WERI-Rb-1 (cell line): ENCODE measurements at regions not wholly inside any gene's neighbourhood (a gene's known extent, or its start where the extent isn't known, plus 50 kb on each side); places are given as distances from the start of the nearest gene placed in this dataset.

Experiments
- DNase-seq: peaks from one replicate; pipeline ENCODE4 v3.0.0-alpha.2; 2020
- H3K27ac ChIP-seq: fragments of 250-450 bp; sonication (Bioruptor Pico); 2 replicates; pipeline ENCODE4 v1.5.1; 2020; ENCODE audit warnings: mild to moderate bottlenecking, moderate library complexity
- H3K27me3 ChIP-seq: fragments of 250-450 bp; sonication (Bioruptor Pico); 2 replicates; pipeline ENCODE4 v1.5.1; 2021; ENCODE audit warnings: mild to moderate bottlenecking, low read depth, moderate library complexity; ENCODE audit not compliant: insufficient read depth, severe bottlenecking
- H3K36me3 ChIP-seq: fragments of 250-450 bp; sonication (Bioruptor Pico); 2 replicates; pipeline ENCODE4 v1.5.1; 2020; ENCODE audit warnings: mild to moderate bottlenecking, moderate library complexity
- H3K4me3 ChIP-seq: 2 replicates; pipeline ENCODE4 v1.5.1; 2011; ENCODE audit warnings: low read depth, mild to moderate bottlenecking, control low read depth, low read length
- H3K9me3 ChIP-seq: fragments of 250-450 bp; sonication (Bioruptor Pico); 2 replicates; pipeline ENCODE4 v1.5.1; 2021; ENCODE audit warnings: mild to moderate bottlenecking, moderate library complexity; ENCODE audit not compliant: severe bottlenecking
- TF ChIP-seq, protein P1 (sequence below): IDR thresholded peaks from 2 replicates; pipeline ENCODE4 v1.5.1; 2011; ENCODE audit warnings: low read depth, mild to moderate bottlenecking, control low read depth, inconsistent platforms, low read length

DNA sequence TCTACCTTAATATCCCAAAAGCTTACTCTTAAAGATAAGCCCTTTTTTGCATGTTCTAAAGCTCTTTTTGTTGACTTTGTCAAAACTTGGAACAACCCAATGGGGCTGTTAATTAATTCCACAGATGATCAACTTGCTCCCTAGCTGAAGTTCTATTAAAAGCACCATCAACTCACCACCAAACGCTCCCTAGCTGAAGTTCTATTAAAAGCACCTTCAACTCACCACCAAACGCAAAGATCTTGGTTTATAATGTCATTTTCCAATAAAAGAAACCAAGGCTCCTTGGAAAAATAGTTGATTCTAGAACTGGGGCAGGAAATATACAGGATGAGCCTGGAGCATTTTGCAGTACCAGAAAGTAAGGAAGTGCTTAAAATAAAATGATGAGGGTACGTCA, 122.3 kb upstream of the STT3B start:
- H3K4me3 ChIP-seq, result no peak overlapping the region
- H3K27ac ChIP-seq, result no peak overlapping the region
- H3K36me3 ChIP-seq, result no peaks in the 10 kb centered on the region
- H3K27me3 ChIP-seq, result no peaks in the 10 kb centered on the region
- TF ChIP-seq, protein P1, sequence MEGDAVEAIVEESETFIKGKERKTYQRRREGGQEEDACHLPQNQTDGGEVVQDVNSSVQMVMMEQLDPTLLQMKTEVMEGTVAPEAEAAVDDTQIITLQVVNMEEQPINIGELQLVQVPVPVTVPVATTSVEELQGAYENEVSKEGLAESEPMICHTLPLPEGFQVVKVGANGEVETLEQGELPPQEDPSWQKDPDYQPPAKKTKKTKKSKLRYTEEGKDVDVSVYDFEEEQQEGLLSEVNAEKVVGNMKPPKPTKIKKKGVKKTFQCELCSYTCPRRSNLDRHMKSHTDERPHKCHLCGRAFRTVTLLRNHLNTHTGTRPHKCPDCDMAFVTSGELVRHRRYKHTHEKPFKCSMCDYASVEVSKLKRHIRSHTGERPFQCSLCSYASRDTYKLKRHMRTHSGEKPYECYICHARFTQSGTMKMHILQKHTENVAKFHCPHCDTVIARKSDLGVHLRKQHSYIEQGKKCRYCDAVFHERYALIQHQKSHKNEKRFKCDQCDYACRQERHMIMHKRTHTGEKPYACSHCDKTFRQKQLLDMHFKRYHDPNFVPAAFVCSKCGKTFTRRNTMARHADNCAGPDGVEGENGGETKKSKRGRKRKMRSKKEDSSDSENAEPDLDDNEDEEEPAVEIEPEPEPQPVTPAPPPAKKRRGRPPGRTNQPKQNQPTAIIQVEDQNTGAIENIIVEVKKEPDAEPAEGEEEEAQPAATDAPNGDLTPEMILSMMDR, result no peak
- no peaks in the 10 kb centered on the region for H3K9me3 ChIP-seq
- no peak for DNase-seq

DNA sequence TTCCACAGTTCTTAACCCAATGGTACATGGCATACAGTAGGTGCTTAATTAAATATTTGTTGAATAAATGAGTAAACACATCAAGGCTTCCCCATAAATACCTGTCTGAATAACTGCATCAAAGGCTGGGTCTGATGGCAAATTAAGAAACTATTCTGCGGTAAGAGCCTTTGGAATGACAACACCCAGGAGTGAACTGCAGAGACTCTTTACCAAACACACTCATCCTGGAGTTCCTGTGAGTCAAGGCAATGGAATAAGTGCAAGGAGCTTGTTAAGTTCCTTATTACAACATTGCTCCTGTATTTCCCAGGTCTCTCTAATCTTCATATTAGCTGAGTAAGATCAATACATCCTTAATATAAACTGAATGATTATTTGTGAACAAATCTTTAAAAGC, 119.9 kb upstream of the STT3B start:
- Histone ChIP-seq H3K9me3 (no peaks in the 10 kb centered on the region), H3K27ac (no peak overlapping the region), H3K4me3 (no peak overlapping the region), H3K27me3 (no peaks in the 10 kb centered on the region), H3K36me3 (no peaks in the 10 kb centered on the region)
- no peak for DNase-seq
- TF ChIP-seq, protein P1, result no peak

DNA sequence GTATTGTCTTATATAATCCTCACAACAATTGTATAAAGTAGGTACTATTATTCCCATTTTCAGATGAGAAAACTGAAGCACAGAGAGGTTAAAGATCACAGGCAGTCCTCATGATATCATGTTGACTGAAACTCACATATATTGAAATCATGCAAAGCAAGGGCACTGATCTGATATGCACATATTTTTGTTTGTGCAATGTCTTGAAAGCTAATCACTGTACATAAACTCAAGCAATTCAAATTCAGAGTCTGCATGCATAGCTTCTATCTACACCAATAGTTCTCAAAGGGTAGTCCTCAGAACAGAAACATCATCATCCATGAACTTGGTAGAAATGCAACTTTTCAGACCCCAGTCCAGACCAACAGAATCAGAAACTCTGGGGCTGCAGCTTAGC, 119.2 kb upstream of the STT3B start:
- Histone ChIP-seq H3K36me3 (no peaks in the 10 kb centered on the region), H3K9me3 (no peaks in the 10 kb centered on the region), H3K27ac (no peak overlapping the region), H3K27me3 (no peaks in the 10 kb centered on the region), H3K4me3 (no peak overlapping the region)
- TF ChIP-seq, protein P1, result no peak
- DNase-seq, result no peak

DNA sequence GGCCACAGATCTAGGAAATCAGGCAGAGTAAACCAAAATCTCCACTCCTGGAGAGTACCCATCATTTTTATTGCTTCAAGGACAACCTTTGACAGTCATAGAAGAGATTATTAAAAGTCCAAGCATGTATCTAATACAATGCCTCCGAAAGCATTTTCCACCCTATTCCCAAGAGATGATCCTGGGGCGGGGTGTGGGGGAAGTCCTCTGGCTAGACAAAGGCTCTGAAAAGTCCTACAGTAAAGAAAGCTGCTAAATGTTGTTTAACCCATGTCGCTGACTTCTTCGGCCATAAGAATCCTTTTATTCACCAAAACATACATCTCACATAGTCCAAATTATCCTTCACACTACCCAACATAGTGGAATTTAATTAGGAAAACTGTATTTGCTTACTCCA, 115.7 kb upstream of the STT3B start:
- DNase-seq, result no peak
- TF ChIP-seq, protein P1, result no peak
- H3K9me3 ChIP-seq, result no peaks in the 10 kb centered on the region
- no peak overlapping the region for H3K27ac ChIP-seq
- H3K27me3 ChIP-seq, result no peaks in the 10 kb centered on the region
- no peak overlapping the region for H3K4me3 ChIP-seq
- no peaks in the 10 kb centered on the region for H3K36me3 ChIP-seq

DNA sequence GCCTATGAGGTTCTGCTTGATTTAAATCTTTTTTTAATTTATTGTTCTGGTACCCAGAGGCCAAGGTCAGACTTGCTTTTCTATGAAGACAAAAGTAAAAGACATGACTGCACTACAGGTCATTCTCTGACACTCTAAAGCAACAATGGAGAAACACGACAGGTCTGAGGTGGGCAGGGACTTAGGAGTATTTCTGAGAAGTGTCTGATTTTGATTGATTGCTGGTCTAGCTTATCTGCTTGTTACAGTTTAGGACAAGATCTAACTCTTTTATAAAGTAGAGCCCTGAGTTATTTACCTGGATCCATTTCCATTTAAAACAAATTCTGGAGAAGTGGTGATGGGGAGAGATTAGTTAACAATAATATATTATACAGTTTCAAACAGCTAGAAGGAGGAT, 115.2 kb upstream of the STT3B start:
- Histone ChIP-seq H3K36me3 (no peaks in the 10 kb centered on the region), H3K27me3 (no peaks in the 10 kb centered on the region), H3K27ac (no peak overlapping the region), H3K9me3 (no peaks in the 10 kb centered on the region), H3K4me3 (no peak overlapping the region)
- TF ChIP-seq, protein P1, result no peak
- no peak for DNase-seq

DNA sequence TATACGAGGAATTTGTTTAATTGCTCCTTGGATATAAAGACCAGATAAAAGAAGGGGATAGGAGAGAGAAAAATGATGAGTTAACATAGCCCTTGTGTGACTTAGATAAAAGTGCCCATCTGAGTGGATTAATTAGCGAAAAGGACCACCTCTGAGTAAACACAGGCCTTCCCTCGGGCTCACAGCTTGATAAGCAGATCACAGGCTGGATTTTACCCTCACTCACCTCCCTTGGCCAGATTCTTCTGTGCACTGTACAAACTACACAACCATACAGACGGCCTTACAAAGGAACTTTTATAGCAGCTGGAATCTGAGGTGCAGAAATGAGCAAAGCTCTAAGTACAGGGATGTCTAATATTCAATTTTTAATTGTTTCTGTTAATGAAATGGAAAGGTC, 112.4 kb upstream of the STT3B start:
- no peak overlapping the region for H3K4me3 ChIP-seq
- TF ChIP-seq, protein P1, result no peak
- no peaks in the 10 kb centered on the region for H3K9me3 ChIP-seq
- H3K36me3 ChIP-seq, result no peaks in the 10 kb centered on the region
- H3K27me3 ChIP-seq, result no peaks in the 10 kb centered on the region
- DNase-seq, result peak; percentile 43
- H3K27ac ChIP-seq, result no peak overlapping the region
